ENCODE measurements at regions not wholly inside any gene's neighbourhood (a gene's known extent, or its start where the extent isn't known, plus 50 kb on each side); places are given as distances from the start of the nearest gene placed in this dataset.
"Not testable (repeated sequence)": the region's sequence is repeated elsewhere in the genome, so short reads cannot be mapped to it uniquely, and the experiment has no call there.

- DNase-seq = not testable (repeated sequence)
These were observed 123.6 kb upstream of the RHOU start for GRCh38 chr1:228611707-228612106.

- not testable (repeated sequence) for DNase-seq
These were observed 113.1 kb upstream of the RHOU start for GRCh38 chr1:228622002-228622716.

- not testable (repeated sequence) for DNase-seq
These were observed 108.8 kb upstream of the RHOU start for GRCh38 chr1:228626481-228626880.

DNA sequence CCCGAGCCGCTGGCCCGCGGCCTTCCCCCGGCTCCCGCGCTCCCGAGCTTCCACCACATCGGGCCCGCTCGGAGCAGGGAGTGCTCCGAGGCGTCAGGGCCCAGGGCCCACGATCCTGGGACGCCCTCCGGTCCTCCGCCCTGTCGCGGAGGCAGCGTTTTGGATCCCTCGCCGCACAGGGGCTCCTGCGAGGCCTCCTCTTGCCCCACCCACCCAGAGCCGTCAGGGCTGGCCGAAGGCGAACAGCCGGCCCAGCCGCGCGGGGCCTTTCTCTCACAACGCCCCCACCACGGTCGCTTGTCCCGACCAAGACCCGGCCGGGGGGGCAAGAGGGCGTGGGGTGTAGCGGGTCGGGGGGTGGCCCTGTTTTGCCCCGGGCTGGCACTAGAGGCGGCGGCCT is 102.4 kb upstream of the RHOU start:
- not testable (repeated sequence) for DNase-seq

DNA sequence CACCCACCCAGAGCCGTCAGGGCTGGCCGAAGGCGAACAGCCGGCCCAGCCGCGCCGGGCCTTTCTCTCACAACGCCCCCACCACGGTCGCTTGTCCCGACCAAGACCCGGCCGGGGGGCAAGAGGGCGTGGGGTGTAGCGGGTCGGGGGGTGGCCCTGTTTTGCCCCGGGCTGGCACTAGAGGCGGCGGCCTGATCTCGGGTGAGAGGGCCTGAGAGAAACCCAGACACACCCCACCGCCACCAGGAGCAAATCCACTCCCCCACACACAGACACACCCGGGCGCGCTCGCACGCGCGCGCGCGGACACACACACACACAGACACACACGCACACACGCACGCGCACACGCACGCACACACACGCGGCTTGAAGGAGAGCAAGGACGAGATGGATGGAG is 100.0 kb upstream of the RHOU start:
- not testable (repeated sequence) for DNase-seq

DNA sequence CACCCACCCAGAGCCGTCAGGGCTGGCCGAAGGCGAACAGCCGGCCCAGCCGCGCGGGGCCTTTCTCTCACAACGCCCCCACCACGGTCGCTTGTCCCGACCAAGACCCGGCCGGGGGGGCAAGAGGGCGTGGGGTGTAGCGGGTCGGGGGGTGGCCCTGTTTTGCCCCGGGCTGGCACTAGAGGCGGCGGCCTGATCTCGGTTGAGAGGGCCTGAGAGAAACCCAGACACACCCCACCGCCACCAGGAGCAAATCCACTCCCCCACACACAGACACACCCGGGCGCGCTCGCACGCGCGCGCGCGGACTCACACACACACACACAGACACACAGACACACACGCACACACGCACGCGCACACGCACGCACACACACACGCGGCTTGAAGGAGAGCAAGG is 97.8 kb upstream of the RHOU start:
- DNase-seq = not testable (repeated sequence)

DNA sequence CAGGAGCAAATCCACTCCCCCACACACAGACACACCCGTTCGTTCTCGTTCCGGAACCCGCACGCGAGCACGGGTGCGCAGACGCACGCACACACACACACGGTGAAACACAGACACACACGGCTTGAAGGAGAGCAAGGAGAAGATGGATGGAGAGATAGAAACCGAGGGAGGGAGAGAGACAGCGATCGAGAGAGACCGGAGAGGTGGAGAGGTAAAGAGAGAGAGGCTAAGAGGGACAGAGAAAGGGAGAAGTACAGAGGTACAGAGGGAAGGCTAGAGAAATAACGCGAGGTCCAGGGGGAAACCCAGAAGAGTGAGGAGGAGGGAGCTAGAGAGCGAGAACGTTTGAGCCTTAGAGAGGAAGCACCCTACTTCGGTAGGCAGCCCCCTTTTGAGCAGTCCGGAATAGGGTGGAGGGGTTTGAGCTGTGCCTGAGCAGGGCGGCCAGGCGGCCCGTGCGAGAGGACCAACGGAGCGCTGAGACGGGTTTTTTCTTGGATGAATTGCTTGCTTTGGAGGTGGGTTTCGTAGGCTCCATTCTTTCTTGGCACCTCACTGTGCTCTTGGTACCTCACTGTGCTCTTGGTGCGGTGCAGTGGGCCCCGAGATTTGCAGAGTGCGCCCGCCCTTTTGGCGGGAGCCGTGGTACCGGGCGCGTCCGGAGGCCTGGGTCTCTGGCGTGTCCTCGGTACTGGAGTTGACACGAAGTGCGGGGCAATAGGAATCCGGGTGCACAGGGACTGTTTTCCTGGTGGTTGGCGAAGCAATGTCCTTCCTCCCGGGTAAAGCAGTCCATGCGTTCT is 88.4 kb upstream of the RHOU start:
- peak; percentile 50 for DNase-seq

DNA sequence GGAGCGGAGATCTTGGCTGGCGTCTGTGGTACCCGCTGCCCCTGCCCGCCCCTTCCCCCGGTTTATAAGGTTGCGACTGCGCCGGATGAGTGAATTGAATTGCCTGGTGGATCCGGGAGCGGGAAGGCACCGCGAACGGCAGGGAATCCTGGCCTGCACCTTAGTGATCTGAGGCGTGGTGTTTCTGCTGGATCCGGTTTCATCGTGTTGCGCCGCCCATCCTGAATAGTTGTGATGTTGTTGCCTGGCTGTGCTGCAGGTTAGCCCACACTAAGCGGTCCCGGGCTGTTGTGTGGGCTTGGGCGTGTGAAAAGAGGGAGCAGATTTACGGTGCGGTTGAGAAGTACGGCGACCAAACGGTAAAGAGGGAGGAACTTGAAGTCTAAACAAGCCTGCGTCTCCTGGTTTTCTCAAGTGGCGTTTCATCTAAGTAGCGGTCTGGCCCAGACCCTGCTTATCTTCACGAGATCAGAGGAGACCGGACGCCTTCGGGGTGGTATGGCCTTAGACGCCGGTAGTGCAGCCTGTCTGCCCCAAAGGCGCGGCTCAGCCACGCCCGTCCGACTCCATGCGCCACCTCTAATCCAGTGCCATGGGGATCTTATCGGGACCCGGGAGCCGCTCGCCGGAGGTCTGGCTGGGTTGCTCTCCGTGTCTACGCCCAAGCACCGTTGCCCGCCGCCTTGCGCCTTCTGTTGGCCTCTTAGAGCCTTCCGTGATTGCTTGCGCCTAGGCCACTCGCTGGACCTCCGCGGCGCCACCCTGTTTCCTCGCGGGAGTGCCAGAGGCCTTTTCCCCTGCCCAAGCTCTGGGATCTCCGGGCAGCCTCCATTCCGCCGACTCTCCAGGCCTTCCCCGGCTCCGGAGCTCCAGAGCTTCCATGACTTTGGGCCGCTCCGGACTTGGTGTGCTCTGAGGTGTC is 87.5 kb upstream of the RHOU start:
- peak; percentile 78 for DNase-seq

GRCh38 chr1:228648647-228649383 is 86.5 kb upstream of the RHOU start:
- no peak for DNase-seq

- no peak for DNase-seq
These were observed 85.1 kb upstream of the RHOU start for GRCh38 chr1:228650141-228650540.

GRCh38 chr1:228650946-228651345 is 84.3 kb upstream of the RHOU start:
- no peak for DNase-seq

DNA sequence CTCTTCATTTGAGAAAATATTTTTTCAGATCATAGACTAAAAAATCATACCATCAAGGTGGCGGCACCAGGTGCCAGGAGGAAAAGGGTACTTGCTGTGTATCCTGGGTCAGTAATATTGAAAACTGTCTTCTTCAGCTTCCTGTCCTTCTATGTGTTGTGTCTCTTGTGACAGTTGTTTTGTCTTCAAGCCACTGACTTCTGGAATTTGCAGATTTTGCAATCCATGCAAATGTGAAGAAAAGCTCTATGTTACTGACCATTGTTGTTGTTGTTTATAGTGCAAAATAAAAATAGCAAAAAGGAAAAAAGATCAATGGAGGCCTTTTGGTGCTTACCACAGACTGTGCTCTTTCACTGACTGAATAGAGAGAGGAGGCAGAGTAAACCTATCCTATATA is 83.2 kb upstream of the RHOU start:
- DNase-seq = no peak

DNA sequence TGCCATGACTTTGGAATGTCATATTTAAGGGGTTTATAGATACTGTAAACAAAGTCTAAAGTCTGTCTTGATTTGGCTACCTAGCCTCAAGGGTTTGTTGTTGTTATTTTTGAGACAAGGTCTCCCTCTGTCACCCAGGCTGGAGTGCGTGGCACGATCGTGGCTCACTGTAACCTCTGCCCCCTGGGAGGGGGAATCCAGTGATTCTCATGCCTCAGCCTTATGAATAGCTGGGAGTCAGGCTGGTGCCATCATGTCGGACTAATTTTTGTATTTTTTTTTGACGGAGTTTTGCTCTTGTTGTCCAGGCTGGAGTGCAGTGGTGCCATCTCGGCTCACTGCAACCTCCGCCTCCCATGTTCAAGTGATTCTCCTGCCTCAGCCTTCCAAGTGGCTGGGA is 82.2 kb upstream of the RHOU start:
- DNase-seq = not testable (repeated sequence)

DNA sequence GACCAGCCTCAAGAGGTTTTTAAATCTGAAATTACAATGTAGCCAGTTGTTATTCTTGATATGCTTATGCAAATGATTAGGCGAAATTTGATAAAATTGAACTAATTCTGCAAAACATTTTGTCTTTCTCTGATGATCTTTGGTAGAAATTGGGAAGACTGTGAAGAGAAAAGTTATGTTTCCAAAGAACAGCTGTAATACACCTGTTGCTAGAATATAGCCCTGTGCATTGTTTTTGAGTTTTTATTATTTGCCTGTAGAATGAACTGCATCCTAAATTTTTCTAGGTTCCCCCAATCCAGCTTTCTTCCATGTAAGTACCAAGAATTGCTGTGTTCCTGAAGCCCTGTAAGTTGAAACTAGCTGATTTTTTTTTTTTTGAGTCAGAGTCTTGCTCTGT is 81.5 kb upstream of the RHOU start:
- no peak for DNase-seq

- no peak for DNase-seq
These were observed 79.4 kb upstream of the RHOU start for GRCh38 chr1:228655796-228656394.

- not testable (repeated sequence) for DNase-seq
These were observed 73.1 kb upstream of the RHOU start for GRCh38 chr1:228662007-228662689.

- DNase-seq = peak; percentile 84
These were observed 70.8 kb upstream of the RHOU start for GRCh38 chr1:228664399-228664914.

GRCh38 chr1:228666686-228667623 is 68.3 kb upstream of the RHOU start:
- no peak for DNase-seq

- no peak for DNase-seq
These were observed 66.6 kb upstream of the RHOU start for GRCh38 chr1:228668553-228669241.

DNA sequence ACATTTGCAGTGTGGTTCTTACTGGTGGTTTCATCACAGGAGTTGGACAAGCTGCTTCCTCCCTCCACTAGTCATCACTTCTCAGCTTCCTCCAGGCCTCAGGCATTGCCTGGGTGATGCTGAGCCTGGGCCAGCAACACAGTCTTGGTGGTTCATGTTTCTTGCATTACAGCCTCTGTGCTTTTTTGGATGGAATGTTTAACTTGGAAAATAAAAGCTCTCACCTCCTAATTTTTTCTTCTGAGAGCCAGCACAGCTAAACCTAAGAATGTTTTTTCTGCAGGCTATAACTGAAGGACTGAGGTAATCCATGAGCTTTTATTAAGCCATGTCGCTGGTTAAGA is 66.1 kb upstream of the RHOU start:
- no peak for DNase-seq
